K562 (cell line): ENCODE measurements at regions not wholly inside any gene's neighbourhood (a gene's known extent, or its start where the extent isn't known, plus 50 kb on each side); places are given as distances from the start of the nearest gene placed in this dataset.

Experiments used
- MYC ChIP-seq, 2 experiments: fragments of 250-450 bp in 1 of 2; sonication (Bioruptor Pico) in 1 of 2; IDR thresholded peaks; 2 replicates each; pipeline versions ENCODE4 v1.5.1 to v1.6.1; 2012 to 2021; ENCODE audit warnings: low read depth in 2 of 2, borderline replicate concordance in 1 of 2, improper control_type of control experiment in 1 of 2, low read length in 1 of 2, mild to moderate bottlenecking in 1 of 2, moderate library complexity in 1 of 2
- PCBP1 ChIP-seq: fragments of 200-400 bp; formaldehyde crosslinking; IDR thresholded peaks from 2 replicates; pipeline ENCODE4 v1.6.1; 2018; ENCODE audit warnings: mild to moderate bottlenecking, low read depth, low read length; ENCODE audit not compliant: poor library complexity, severe bottlenecking

DNA sequence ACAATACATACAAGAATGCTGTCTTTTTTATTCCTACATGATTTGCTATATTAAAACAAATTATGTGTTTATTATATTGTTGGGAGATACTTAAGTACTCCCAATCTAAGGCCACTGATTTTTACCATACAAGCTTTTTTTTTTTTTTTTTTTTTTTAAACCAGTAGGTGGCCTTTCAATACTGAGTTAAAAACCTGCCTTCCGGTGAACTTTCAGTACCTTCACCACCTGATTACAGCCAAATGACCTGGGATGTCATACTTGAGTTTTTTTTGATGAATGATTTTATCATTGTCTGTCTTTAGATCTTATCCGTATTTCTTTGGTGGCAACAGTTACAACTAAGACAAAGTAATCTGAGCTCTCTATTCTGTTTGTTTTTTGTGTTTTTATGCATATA is 94.0 kb upstream of the FOLH1 start:
- no peak for TF ChIP-seq PCBP1
- no peak for TF ChIP-seq MYC (IDR thresholded peaks at IDR 0.05; ENCODE audit: low read depth, low read length)
- no peak for TF ChIP-seq MYC (CRISPR knock-in tag; IDR thresholded peaks at IDR 0.05; ENCODE audit: borderline replicate concordance, low read depth)
